Endothelial cell of umbilical vein (primary cell): ENCODE measurements at regions not wholly inside any gene's neighbourhood (a gene's known extent, or its start where the extent isn't known, plus 50 kb on each side); places are given as distances from the start of the nearest gene placed in this dataset.

Experiments
- BruUV-seq: library from RNA; stranded (reverse); fragments of 400-500 nt; replicated peaks from 2 replicates; lab custom pipeline; 2021; lab: Mats Ljungman, UMichigan
- CTCF ChIA-PET: fragments of 300-600, 350-600 bp; sonication (Branson Sonifier 250); formaldehyde crosslinking; loops from one replicate; lab custom pipeline; 2021; ENCODE audit warnings: antibody characterized with exemption, inconsistent platforms; lab: Charles Lee
- POLR2A ChIA-PET: fragments of 300-600, 350-600 bp; sonication (Branson Sonifier 250); formaldehyde crosslinking; loops from one replicate; lab custom pipeline; 2021; ENCODE audit warnings: antibody characterized with exemption, inconsistent platforms; lab: Charles Lee
- DNase-seq: peaks from one replicate; pipeline ENCODE4 v3.0.0-alpha.2; 2011; ENCODE audit warnings: low read depth, low spot score
- FAIRE-seq: peaks from 2 replicates; lab custom pipeline; 2011; peaks lifted over from hg19 to GRCh38; lab: Jason Lieb, UNC
- H2AFZ ChIP-seq: 2 replicates; pipeline ENCODE4 v1.6.0; 2012; ENCODE audit warnings: low read depth, low read length, control low read depth, inconsistent platforms
- H3K27ac ChIP-seq: 2 replicates; pipeline ENCODE4 v1.5.1; 2011; ENCODE audit warnings: low read depth, mild to moderate bottlenecking, control low read depth, low read length, moderate library complexity; ENCODE audit not compliant: insufficient read depth
- H3K27me3 ChIP-seq, 2 experiments: 2 replicates each; pipeline versions ENCODE4 v1.6.0 to v1.6.1; 2011; ENCODE audit warnings: low read length in 2 of 2, mixed read lengths in 1 of 2; ENCODE audit not compliant: control insufficient read depth in 2 of 2, insufficient read depth in 2 of 2
- H3K36me3 ChIP-seq, 2 experiments: 2 replicates in 1 of 2; 3 replicates in 1 of 2; pipeline ENCODE4 v1.5.1; 2011; ENCODE audit warnings: low read length in 2 of 2, mild to moderate bottlenecking in 1 of 2, moderate library complexity in 1 of 2; ENCODE audit not compliant: control insufficient read depth in 2 of 2, insufficient read depth in 2 of 2; ENCODE audit errors: extremely low read depth in 1 of 2
- H3K4me1 ChIP-seq: 3 replicates; pipeline ENCODE4 v1.5.1; 2011; ENCODE audit warnings: mild to moderate bottlenecking, low read length; ENCODE audit not compliant: control insufficient read depth, insufficient read depth; ENCODE audit errors: extremely low read depth
- H3K4me2 ChIP-seq: 2 replicates; pipeline ENCODE4 v1.6.1; 2011; ENCODE audit warnings: low read length, control low read depth, mixed read lengths; ENCODE audit not compliant: insufficient read depth
- H3K4me3 ChIP-seq, 3 experiments: fragments of 200-600 bp in 1 of 3; sonication (generic), shearing (Covaris generic) in 1 of 3; replicated peaks in 1 of 3; 2 replicates each; pipeline ENCODE4 v1.5.1; 2011 to 2016; ENCODE audit warnings: control low read depth in 3 of 3, low read length in 3 of 3, mild to moderate bottlenecking in 2 of 3, inconsistent platforms in 1 of 3, low read depth in 1 of 3, moderate library complexity in 1 of 3; ENCODE audit not compliant: insufficient read depth in 1 of 3
- H3K79me2 ChIP-seq: 2 replicates; pipeline ENCODE4 v1.6.0; 2012; ENCODE audit warnings: low read length, inconsistent platforms; ENCODE audit not compliant: control insufficient read depth, insufficient read depth
- H3K9ac ChIP-seq: replicated peaks from 2 replicates; pipeline ENCODE3; 2011; ENCODE audit warnings: low read length, control low read depth; ENCODE audit not compliant: insufficient read depth; ENCODE audit errors: extremely low read depth
- H3K9me1 ChIP-seq: replicated peaks from 3 replicates; pipeline ENCODE4 v1.6.0; 2011; ENCODE audit warnings: mild to moderate bottlenecking, low read length; ENCODE audit not compliant: control insufficient read depth, insufficient read depth; ENCODE audit errors: extremely low read depth
- H3K9me3 ChIP-seq: replicated peaks from 2 replicates; pipeline ENCODE4 v1.5.1; 2012; ENCODE audit warnings: low read length, inconsistent platforms; ENCODE audit not compliant: control insufficient read depth, insufficient read depth
- H4K20me1 ChIP-seq: replicated peaks from 2 replicates; pipeline ENCODE3; 2011; ENCODE audit warnings: mild to moderate bottlenecking, low read length; ENCODE audit not compliant: control insufficient read depth, insufficient read depth; ENCODE audit errors: extremely low read depth
- EZH2 ChIP-seq: IDR thresholded peaks from 2 replicates; pipeline ENCODE4 v1.6.1; 2012; ENCODE audit warnings: borderline replicate concordance, low read depth, mild to moderate bottlenecking, moderate library complexity, low read length, inconsistent platforms; ENCODE audit not compliant: severe bottlenecking
- FOS ChIP-seq: IDR thresholded peaks from 2 replicates; pipeline ENCODE4 v1.6.1; 2011; ENCODE audit warnings: mild to moderate bottlenecking, low read length, moderate library complexity, borderline replicate concordance; ENCODE audit not compliant: insufficient read depth
- GATA2 ChIP-seq: IDR thresholded peaks from 2 replicates; pipeline ENCODE4 v1.7.0; 2011; ENCODE audit warnings: low read depth, mild to moderate bottlenecking, moderate library complexity, mixed read lengths, low read length; ENCODE audit not compliant: insufficient read length, insufficient read depth
- JUN ChIP-seq: IDR thresholded peaks from 2 replicates; pipeline ENCODE4 v1.6.1; 2011; ENCODE audit warnings: borderline replicate concordance, low read depth; ENCODE audit not compliant: insufficient read length, insufficient read depth
- MYC ChIP-seq: IDR thresholded peaks from one replicate; pipeline ENCODE4 v1.6.1; 2011; ENCODE audit warnings: mild to moderate bottlenecking, low read depth, low read length
- POLR2A ChIP-seq: IDR thresholded peaks from 2 replicates; pipeline ENCODE4 v1.6.1; 2012; ENCODE audit warnings: low read depth, mild to moderate bottlenecking, control low read depth, low read length
- POLR2AphosphoS5 ChIP-seq: IDR thresholded peaks from 2 replicates; pipeline ENCODE4 v1.6.1; 2012; ENCODE audit warnings: low read depth, mild to moderate bottlenecking, control low read depth, low read length, moderate library complexity; ENCODE audit not compliant: insufficient read depth
- dilution Hi-C: fragments of 300-500 bp; cut with MboI; formaldehyde crosslinking; loops from one replicate; pipeline ENCODE4 v1.15.0; 2019; ENCODE audit warnings: low sequenced_read_pairs; ENCODE audit not compliant: extremely low pct_ligation_motif_present
- intact Hi-C: fragments of 100-400 bp; cut with micrococcal nuclease; formaldehyde crosslinking; loops from one replicate; pipeline ENCODE4 v1.10.0; 2022
- TF ChIP-seq, protein P1 (sequence below): IDR thresholded peaks from 2 replicates; pipeline ENCODE4 v1.6.1; 2011; ENCODE audit not compliant: insufficient read depth, insufficient read length
- TF ChIP-seq, protein P2 (sequence below), 2 donors: IDR thresholded peaks; 1 replicate in 1 of 2; 2 replicates in 1 of 2; pipeline ENCODE4 v1.5.1; 2011; ENCODE audit warnings: low read length in 2 of 2, mild to moderate bottlenecking in 2 of 2, moderate library complexity in 2 of 2, control low read depth in 1 of 2, inconsistent platforms in 1 of 2, low read depth in 1 of 2; ENCODE audit not compliant: insufficient read depth in 1 of 2; ENCODE audit errors: extremely low read depth in 1 of 2

DNA sequence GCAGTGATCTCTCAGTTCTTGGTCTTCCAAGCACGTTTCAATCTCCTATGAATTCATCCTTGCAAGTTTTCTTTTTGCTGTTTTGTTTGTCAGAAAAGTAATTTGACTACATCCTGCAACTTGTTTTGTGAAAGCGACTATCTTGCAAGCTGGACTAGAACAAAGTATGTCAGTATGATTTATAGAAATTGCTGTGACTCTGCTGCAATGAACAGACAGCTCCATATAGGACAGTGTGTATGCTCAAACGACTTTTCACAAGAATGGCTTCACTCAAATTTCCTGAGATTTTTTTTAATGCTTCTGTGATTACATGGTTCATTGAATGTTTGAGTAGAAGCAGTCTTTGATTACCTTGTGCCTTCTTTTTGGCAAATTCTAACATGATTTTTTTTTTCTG is 123.5 kb upstream of the TRHDE start:
- TF ChIP-seq EZH2 (no peak), JUN (no peak), MYC (no peak), GATA2 (no peak), POLR2AphosphoS5 (no peak), FOS (no peak), POLR2A (no peak)
- TF ChIP-seq, protein P1, sequence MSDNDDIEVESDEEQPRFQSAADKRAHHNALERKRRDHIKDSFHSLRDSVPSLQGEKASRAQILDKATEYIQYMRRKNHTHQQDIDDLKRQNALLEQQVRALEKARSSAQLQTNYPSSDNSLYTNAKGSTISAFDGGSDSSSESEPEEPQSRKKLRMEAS = no peak
- TF ChIP-seq, protein P2, sequence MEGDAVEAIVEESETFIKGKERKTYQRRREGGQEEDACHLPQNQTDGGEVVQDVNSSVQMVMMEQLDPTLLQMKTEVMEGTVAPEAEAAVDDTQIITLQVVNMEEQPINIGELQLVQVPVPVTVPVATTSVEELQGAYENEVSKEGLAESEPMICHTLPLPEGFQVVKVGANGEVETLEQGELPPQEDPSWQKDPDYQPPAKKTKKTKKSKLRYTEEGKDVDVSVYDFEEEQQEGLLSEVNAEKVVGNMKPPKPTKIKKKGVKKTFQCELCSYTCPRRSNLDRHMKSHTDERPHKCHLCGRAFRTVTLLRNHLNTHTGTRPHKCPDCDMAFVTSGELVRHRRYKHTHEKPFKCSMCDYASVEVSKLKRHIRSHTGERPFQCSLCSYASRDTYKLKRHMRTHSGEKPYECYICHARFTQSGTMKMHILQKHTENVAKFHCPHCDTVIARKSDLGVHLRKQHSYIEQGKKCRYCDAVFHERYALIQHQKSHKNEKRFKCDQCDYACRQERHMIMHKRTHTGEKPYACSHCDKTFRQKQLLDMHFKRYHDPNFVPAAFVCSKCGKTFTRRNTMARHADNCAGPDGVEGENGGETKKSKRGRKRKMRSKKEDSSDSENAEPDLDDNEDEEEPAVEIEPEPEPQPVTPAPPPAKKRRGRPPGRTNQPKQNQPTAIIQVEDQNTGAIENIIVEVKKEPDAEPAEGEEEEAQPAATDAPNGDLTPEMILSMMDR (IDR thresholded peaks at IDR 0.05; ENCODE audit: extremely low read depth in 1 of 2, insufficient read depth in 1 of 2, low read depth in 1 of 2, low read length in 2 of 2) = no peak
- intact Hi-C loops = no loop called here
- H3K4me1 ChIP-seq = no peaks in the 10 kb centered on the region
- H3K4me3 ChIP-seq = no peak overlapping the region
- H3K9me1 ChIP-seq = no peaks in the 10 kb centered on the region
- POLR2A ChIA-PET = no interaction called here
- CTCF ChIA-PET = no interaction called here
- no peaks in the 10 kb centered on the region for H3K36me3 ChIP-seq
- H3K27me3 ChIP-seq = no peaks in the 10 kb centered on the region
- no peaks in the 10 kb centered on the region for H4K20me1 ChIP-seq
- H3K9me3 ChIP-seq = no peaks in the 10 kb centered on the region
- H3K4me2 ChIP-seq = no peak overlapping the region
- dilution Hi-C loops = no loop called here
- H3K79me2 ChIP-seq = no peaks in the 10 kb centered on the region
- DNase-seq (no peak), FAIRE-seq (no peak)
- H3K9ac ChIP-seq = no peak overlapping the region
- H3K27ac ChIP-seq = no peak overlapping the region
- BruUV-seq = no TSS peak
- no peak overlapping the region for H2AFZ ChIP-seq
